ENCODE measurements at regions not wholly inside any gene's neighbourhood (a gene's known extent, or its start where the extent isn't known, plus 50 kb on each side); places are given as distances from the start of the nearest gene placed in this dataset.

- intact Hi-C loops (cut with DNase I): no loop called here
- Histone ChIP-seq H3K27me3 (ENCODE audit: low read depth) (no peaks in the 10 kb centered on the region), H3K9me3 (no peaks in the 10 kb centered on the region), H3K36me3 (no peaks in the 10 kb centered on the region), H3K4me3 (no peak overlapping the region), H3K27ac (no peak overlapping the region), H3K4me1 (peaks cover 9% of the 10 kb centered on the region)
- DNase-seq (no peak), ATAC-seq (no peak)
- TF ChIP-seq CTCF (IDR thresholded peaks at IDR 0.05): no peak
These were observed 74.8 kb upstream of the IL12A start for GRCh38 chr3:159913712-159914414.

- DNase-seq (no peak), ATAC-seq (no peak)
- Histone ChIP-seq H3K27ac (no peak overlapping the region), H3K27me3 (ENCODE audit: low read depth) (no peaks in the 10 kb centered on the region), H3K36me3 (no peaks in the 10 kb centered on the region), H3K4me3 (no peak overlapping the region), H3K4me1 (peaks cover 9% of the 10 kb centered on the region), H3K9me3 (no peaks in the 10 kb centered on the region)
- no peak for TF ChIP-seq CTCF (IDR thresholded peaks at IDR 0.05)
- intact Hi-C loops (cut with DNase I): no loop called here
These were observed 74.2 kb upstream of the IL12A start for GRCh38 chr3:159914426-159914825.

- Histone ChIP-seq H3K27ac (no peak overlapping the region), H3K4me1 (peaks cover 1% of the 10 kb centered on the region), H3K4me3 (no peak overlapping the region), H3K36me3 (no peaks in the 10 kb centered on the region), H3K9me3 (no peaks in the 10 kb centered on the region), H3K27me3 (ENCODE audit: low read depth) (no peaks in the 10 kb centered on the region)
- intact Hi-C loops (cut with DNase I): no loop called here
- TF ChIP-seq CTCF (IDR thresholded peaks at IDR 0.05): no peak
- no peak for DNase-seq
- ATAC-seq: no peak
These were observed 72.6 kb upstream of the IL12A start for GRCh38 chr3:159916052-159916451.

- intact Hi-C loops (cut with DNase I): no loop called here
- no peak for ATAC-seq
- H3K36me3 ChIP-seq: no peaks in the 10 kb centered on the region
These were observed 71.5 kb upstream of the IL12A start for GRCh38 chr3:159917141-159917540.

GRCh38 chr3:159919873-159920272 is 68.8 kb upstream of the IL12A start:
- no peak overlapping the region for H3K27ac ChIP-seq
- H3K27me3 ChIP-seq (ENCODE audit: low read depth): no peaks in the 10 kb centered on the region
- intact Hi-C loops (cut with DNase I): no loop called here
- no peak for TF ChIP-seq CTCF (IDR thresholded peaks at IDR 0.05)
- no peaks in the 10 kb centered on the region for H3K36me3 ChIP-seq
- H3K9me3 ChIP-seq: no peaks in the 10 kb centered on the region
- DNase-seq (no peak), ATAC-seq (no peak)
- no peak overlapping the region for H3K4me3 ChIP-seq
- no peaks in the 10 kb centered on the region for H3K4me1 ChIP-seq

More at GRCh38 chr3:159917141-159917540, 71.5 kb upstream of the IL12A start:
- H3K27me3 ChIP-seq (ENCODE audit: low read depth): no peaks in the 10 kb centered on the region
- no peaks in the 10 kb centered on the region for H3K4me1 ChIP-seq
- no peak for DNase-seq
- no peak overlapping the region for H3K27ac ChIP-seq
- TF ChIP-seq CTCF (IDR thresholded peaks at IDR 0.05): no peak
- no peak overlapping the region for H3K4me3 ChIP-seq
- no peaks in the 10 kb centered on the region for H3K9me3 ChIP-seq
